ENCODE measurements at regions not wholly inside any gene's neighbourhood (a gene's known extent, or its start where the extent isn't known, plus 50 kb on each side); places are given as distances from the start of the nearest gene placed in this dataset.
A peak's percentile ranks its signal among the peaks of the same experiment; 100 is the strongest.

DNA sequence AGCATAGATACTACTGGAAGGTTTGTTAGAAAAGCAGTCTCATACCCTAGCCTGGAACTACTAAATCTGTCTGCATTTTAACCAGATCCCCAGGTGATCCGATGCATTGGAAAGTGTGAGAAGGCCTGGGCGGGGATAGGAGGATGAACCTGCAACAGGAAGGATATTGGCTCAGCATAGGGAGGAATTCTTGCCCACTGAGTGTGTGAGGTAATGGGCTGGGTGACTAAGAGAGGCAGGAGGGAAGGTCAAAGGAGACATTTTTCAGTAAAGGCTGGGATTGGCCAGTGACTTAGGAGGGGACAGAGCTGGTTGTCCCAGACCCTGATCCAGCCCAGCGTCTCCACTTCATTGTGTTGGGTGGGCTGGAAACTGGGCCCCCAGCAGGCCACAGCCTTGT, 191.0 kb upstream of the LRFN2 start:
- H3K27me3 ChIP-seq = no peaks in the 10 kb centered on the region
- intact Hi-C loops (cut with DNase I) = no loop called here

DNA sequence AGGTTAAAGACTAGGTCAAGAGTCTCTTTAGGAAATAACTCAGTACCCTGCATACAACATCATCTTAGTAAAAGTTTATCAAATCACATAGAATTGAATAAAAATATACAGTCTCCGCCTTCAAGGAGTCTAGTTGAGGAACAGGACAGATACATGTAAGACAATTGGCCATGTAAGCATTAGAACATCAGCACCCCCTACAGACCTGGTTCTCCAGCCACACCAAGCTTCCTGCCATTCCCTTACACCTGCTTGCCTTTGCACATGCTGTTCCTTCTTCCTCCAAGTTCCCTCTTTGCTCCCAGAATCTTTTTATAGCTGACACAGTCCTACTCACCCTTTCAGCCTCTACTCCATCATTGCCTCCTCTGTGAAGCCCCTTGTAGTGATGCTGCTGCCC, 187.8 kb upstream of the LRFN2 start:
- no peak overlapping the region for H3K4me3 ChIP-seq
- ATAC-seq = no peak
- no peaks in the 10 kb centered on the region for H3K36me3 ChIP-seq
- intact Hi-C loops (cut with DNase I) = no loop called here
- H3K27ac ChIP-seq = no peak overlapping the region
- no peaks in the 10 kb centered on the region for H3K9me3 ChIP-seq
- TF ChIP-seq, protein P1, sequence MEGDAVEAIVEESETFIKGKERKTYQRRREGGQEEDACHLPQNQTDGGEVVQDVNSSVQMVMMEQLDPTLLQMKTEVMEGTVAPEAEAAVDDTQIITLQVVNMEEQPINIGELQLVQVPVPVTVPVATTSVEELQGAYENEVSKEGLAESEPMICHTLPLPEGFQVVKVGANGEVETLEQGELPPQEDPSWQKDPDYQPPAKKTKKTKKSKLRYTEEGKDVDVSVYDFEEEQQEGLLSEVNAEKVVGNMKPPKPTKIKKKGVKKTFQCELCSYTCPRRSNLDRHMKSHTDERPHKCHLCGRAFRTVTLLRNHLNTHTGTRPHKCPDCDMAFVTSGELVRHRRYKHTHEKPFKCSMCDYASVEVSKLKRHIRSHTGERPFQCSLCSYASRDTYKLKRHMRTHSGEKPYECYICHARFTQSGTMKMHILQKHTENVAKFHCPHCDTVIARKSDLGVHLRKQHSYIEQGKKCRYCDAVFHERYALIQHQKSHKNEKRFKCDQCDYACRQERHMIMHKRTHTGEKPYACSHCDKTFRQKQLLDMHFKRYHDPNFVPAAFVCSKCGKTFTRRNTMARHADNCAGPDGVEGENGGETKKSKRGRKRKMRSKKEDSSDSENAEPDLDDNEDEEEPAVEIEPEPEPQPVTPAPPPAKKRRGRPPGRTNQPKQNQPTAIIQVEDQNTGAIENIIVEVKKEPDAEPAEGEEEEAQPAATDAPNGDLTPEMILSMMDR (IDR thresholded peaks at IDR 0.05) = no peak
- DNase-seq = no peak
- H3K27me3 ChIP-seq = no peaks in the 10 kb centered on the region
- no peaks in the 10 kb centered on the region for H3K4me1 ChIP-seq

More for the DNA sequence above, 191.0 kb upstream of the LRFN2 start:
- no peak for DNase-seq
- H3K4me3 ChIP-seq = no peak overlapping the region
- H3K4me1 ChIP-seq = no peaks in the 10 kb centered on the region
- no peaks in the 10 kb centered on the region for H3K36me3 ChIP-seq
- H3K27ac ChIP-seq = no peak overlapping the region
- TF ChIP-seq, protein P1 (IDR thresholded peaks at IDR 0.05) = no peak
- ATAC-seq = no peak
- H3K9me3 ChIP-seq = no peaks in the 10 kb centered on the region

DNA sequence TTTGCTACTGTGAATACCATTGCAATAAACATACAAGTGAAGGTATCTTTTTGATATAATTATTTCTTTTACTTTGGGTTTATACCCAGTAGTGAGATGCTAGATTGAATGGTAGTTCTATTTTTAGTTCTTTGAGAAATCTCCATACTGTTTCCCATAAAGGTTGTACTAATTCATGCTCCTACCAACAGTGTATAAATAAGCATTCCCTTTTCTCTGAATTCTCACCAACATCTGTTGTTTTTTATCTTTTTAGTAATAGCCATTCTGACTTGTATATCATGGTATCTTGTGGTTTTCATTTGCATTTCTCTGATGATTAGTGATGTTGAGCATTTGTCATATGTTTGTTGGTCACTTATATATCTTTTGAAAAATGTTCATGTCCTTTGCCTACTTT, 183.6 kb upstream of the LRFN2 start:
- intact Hi-C loops (cut with DNase I) = no loop called here
- ATAC-seq (no peak), DNase-seq (no peak)
- no peak overlapping the region for H3K4me3 ChIP-seq
- TF ChIP-seq, protein P1 (IDR thresholded peaks at IDR 0.05) = no peak
- H3K27me3 ChIP-seq = no peaks in the 10 kb centered on the region
- no peak overlapping the region for H3K27ac ChIP-seq
- H3K4me1 ChIP-seq = no peaks in the 10 kb centered on the region
- no peaks in the 10 kb centered on the region for H3K9me3 ChIP-seq
- H3K36me3 ChIP-seq = no peaks in the 10 kb centered on the region

DNA sequence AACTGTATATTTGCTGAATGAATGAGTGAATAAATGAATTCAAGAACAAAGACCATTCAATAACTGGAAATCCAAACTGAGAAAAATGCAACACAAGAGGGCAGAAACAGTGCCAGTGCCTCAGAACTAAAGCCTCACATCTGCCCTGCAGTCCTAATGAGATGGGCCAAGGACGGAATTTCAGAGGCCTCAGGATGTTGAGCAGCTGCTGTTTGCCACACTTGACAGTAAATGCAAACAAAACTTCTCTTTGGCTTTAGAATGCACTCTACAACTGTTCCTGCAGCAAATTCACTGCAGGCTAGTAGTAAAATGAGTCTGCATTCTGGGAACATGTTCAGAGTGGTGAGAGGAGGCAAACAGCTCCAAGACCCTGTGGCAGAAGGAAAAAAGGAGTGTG, 177.6 kb upstream of the LRFN2 start:
- no peaks in the 10 kb centered on the region for H3K36me3 ChIP-seq
- intact Hi-C loops (cut with DNase I) = no loop called here
- no peak overlapping the region for H3K4me3 ChIP-seq
- peak in 1 of 4 donors; percentile 39 for DNase-seq
- H3K27me3 ChIP-seq = no peaks in the 10 kb centered on the region
- no peak overlapping the region for H3K27ac ChIP-seq
- no peaks in the 10 kb centered on the region for H3K4me1 ChIP-seq
- no peaks in the 10 kb centered on the region for H3K9me3 ChIP-seq
- TF ChIP-seq, protein P1 (IDR thresholded peaks at IDR 0.05) = no peak
- ATAC-seq = no peak

DNA sequence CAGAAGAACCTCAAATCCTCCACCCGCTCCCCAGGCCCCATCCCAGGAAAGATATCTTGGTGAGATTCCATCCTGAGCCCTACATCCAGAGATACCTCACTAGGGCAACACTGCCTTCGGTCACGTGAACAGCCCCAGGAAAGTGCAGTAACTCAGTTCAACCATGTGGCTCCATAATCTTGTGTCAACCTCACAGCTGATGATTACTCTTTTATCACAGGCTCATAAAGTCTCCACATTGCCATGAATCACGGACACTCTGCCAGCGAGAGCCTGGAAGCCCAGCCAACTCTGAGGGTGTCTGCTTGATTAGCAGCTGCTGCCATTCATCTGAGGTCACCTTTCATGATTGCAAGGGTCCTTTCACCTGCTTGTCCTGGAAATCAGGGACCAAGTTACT, 175.8 kb upstream of the LRFN2 start:
- TF ChIP-seq, protein P1 (IDR thresholded peaks at IDR 0.05) = no peak
- no peak overlapping the region for H3K27ac ChIP-seq
- ATAC-seq = no peak
- no peaks in the 10 kb centered on the region for H3K4me1 ChIP-seq
- H3K9me3 ChIP-seq = no peaks in the 10 kb centered on the region
- intact Hi-C loops (cut with DNase I) = no loop called here
- H3K36me3 ChIP-seq = no peaks in the 10 kb centered on the region
- no peak for DNase-seq
- no peak overlapping the region for H3K4me3 ChIP-seq
- H3K27me3 ChIP-seq = peaks cover 0 to 4% of the 10 kb centered on the region in 2 donors
